Stimulated activated CD4-positive, alpha-beta T cell treated with anti-CD3 and anti-CD28 coated beads, Interleukin-12 subunit alpha, Interleukin-12 subunit beta, amount 100 ng/mL, for 48 hours (primary cell): ENCODE measurements at regions not wholly inside any gene's neighbourhood (a gene's known extent, or its start where the extent isn't known, plus 50 kb on each side); places are given as distances from the start of the nearest gene placed in this dataset.

Experiments
- DNase-seq, 3 donors: peaks; one replicate each; pipeline ENCODE4 v3.0.0-alpha.2; 2020; ENCODE audit warnings: low read depth in 2 of 3, low spot score in 1 of 3

GRCh38 chr1:239322369-239322768 lies 64.0 kb upstream of the CHRM3 start:
- no peak for DNase-seq

GRCh38 chr1:239321877-239322276 lies 64.5 kb upstream of the CHRM3 start:
- DNase-seq: no peak

GRCh38 chr1:239317948-239318347 lies 68.4 kb upstream of the CHRM3 start:
- no peak for DNase-seq

- no peak for DNase-seq
These were observed 70.6 kb upstream of the CHRM3 start for GRCh38 chr1:239315631-239316217.

- DNase-seq: no peak
These were observed 75.0 kb upstream of the CHRM3 start for GRCh38 chr1:239311331-239311730.

- DNase-seq: peak; percentile 1 to 14 (median 8)
These were observed 77.6 kb upstream of the CHRM3 start for GRCh38 chr1:239308701-239309333.

GRCh38 chr1:239307886-239308285 lies 78.5 kb upstream of the CHRM3 start:
- DNase-seq: no peak

GRCh38 chr1:239306426-239306825 lies 79.9 kb upstream of the CHRM3 start:
- DNase-seq: no peak

GRCh38 chr1:239303289-239303688 lies 83.1 kb upstream of the CHRM3 start:
- DNase-seq: no peak

- no peak for DNase-seq
These were observed 83.7 kb upstream of the CHRM3 start for GRCh38 chr1:239302696-239303095.

GRCh38 chr1:239301251-239301650 lies 85.1 kb upstream of the CHRM3 start:
- no peak for DNase-seq

- DNase-seq: no peak
These were observed 88.5 kb upstream of the CHRM3 start for GRCh38 chr1:239297910-239298309.

GRCh38 chr1:239293350-239294110 lies 92.8 kb upstream of the CHRM3 start:
- DNase-seq: no peak

GRCh38 chr1:239288820-239289554 lies 97.4 kb upstream of the CHRM3 start:
- no peak for DNase-seq

GRCh38 chr1:239287296-239287695 lies 99.1 kb upstream of the CHRM3 start:
- no peak for DNase-seq

GRCh38 chr1:239283216-239283615 lies 103.2 kb upstream of the CHRM3 start:
- DNase-seq: no peak

GRCh38 chr1:239282411-239282810 lies 104.0 kb upstream of the CHRM3 start:
- no peak for DNase-seq

- no peak for DNase-seq
These were observed 110.3 kb upstream of the CHRM3 start for GRCh38 chr1:239276051-239276450.

- DNase-seq: no peak
These were observed 112.0 kb upstream of the CHRM3 start for GRCh38 chr1:239274242-239274830.

GRCh38 chr1:239270509-239270908 lies 115.9 kb upstream of the CHRM3 start:
- DNase-seq: no peak

GRCh38 chr1:239269706-239270105 lies 116.7 kb upstream of the CHRM3 start:
- DNase-seq: no peak
